ENCODE measurements at regions not wholly inside any gene's neighbourhood (a gene's known extent, or its start where the extent isn't known, plus 50 kb on each side); places are given as distances from the start of the nearest gene placed in this dataset.

GRCh38 chr1:185564816-185565215 is 169.4 kb upstream of the HMCN1 start:
- CTCF ChIA-PET: interaction anchor here (1.1 to 4.2 kb wide), 5 partner anchors 31 to 247 kb away, joined by 3 to 18 read pairs (median 4); partner anchors contain the start of gene IVNS1ABP
- Mint-ChIP-seq H3K4me3 (ENCODE audit: low read depth, unreplicated experiment) (no peak overlapping the region), H3K36me3 (ENCODE audit: insufficient read depth, unreplicated experiment) (peaks cover 5% of the 10 kb centered on the region), H3K9me3 (ENCODE audit: low read depth, unreplicated experiment) (no peaks in the 10 kb centered on the region), H3K27me3 (ENCODE audit: unreplicated experiment) (no peaks in the 10 kb centered on the region), H3K4me1 (ENCODE audit: low read depth, unreplicated experiment) (peaks cover 80% of the 10 kb centered on the region), H3K27ac (ENCODE audit: unreplicated experiment) (no peak overlapping the region)
- no TSS peak for BruUV-seq (replicated peaks)
- no peak for DNase-seq
- no peak for TF ChIP-seq CTCF (IDR thresholded peaks at IDR 0.05; ENCODE audit: unreplicated experiment)
- intact Hi-C loops (cut with micrococcal nuclease; ENCODE audit: unreplicated experiment): loop anchor here (2.0 to 5.0 kb wide), 3 partner anchors 32 to 248 kb away; partner anchors contain the start of gene IVNS1ABP

GRCh38 chr1:185562461-185563359 is 171.5 kb upstream of the HMCN1 start:
- Mint-ChIP-seq H3K9me3 (ENCODE audit: low read depth, unreplicated experiment) (no peaks in the 10 kb centered on the region), H3K36me3 (ENCODE audit: insufficient read depth, unreplicated experiment) (peaks cover 5% of the 10 kb centered on the region), H3K4me3 (ENCODE audit: low read depth, unreplicated experiment) (no peak overlapping the region), H3K27me3 (ENCODE audit: unreplicated experiment) (no peaks in the 10 kb centered on the region), H3K27ac (ENCODE audit: unreplicated experiment) (peak overlapping the region; percentile 41), H3K4me1 (ENCODE audit: low read depth, unreplicated experiment) (peaks cover 76% of the 10 kb centered on the region)
- intact Hi-C loops (cut with micrococcal nuclease; ENCODE audit: unreplicated experiment): loop anchor here (5.0 kb wide), 1 partner anchor 35 kb away; no protein-coding TSS in a partner anchor
- DNase-seq: no peak
- CTCF ChIA-PET: no interaction called here
- TF ChIP-seq CTCF (IDR thresholded peaks at IDR 0.05; ENCODE audit: unreplicated experiment): no peak
- BruUV-seq (replicated peaks): no TSS peak

GRCh38 chr1:185561629-185562028 is 172.6 kb upstream of the HMCN1 start:
- TF ChIP-seq CTCF (IDR thresholded peaks at IDR 0.05; ENCODE audit: unreplicated experiment): no peak
- H3K36me3 Mint-ChIP-seq (ENCODE audit: insufficient read depth, unreplicated experiment): peaks cover 5% of the 10 kb centered on the region
- DNase-seq: no peak

GRCh38 chr1:185560760-185561159 is 173.4 kb upstream of the HMCN1 start:
- intact Hi-C loops (cut with micrococcal nuclease; ENCODE audit: unreplicated experiment): loop anchor here (5.0 kb wide), 1 partner anchor 37 kb away; no protein-coding TSS in a partner anchor
- no peak for TF ChIP-seq CTCF (IDR thresholded peaks at IDR 0.05; ENCODE audit: unreplicated experiment)
- Mint-ChIP-seq H3K4me1 (ENCODE audit: low read depth, unreplicated experiment) (peaks cover 56% of the 10 kb centered on the region), H3K27me3 (ENCODE audit: unreplicated experiment) (no peaks in the 10 kb centered on the region), H3K4me3 (ENCODE audit: low read depth, unreplicated experiment) (no peak overlapping the region), H3K27ac (ENCODE audit: unreplicated experiment) (no peak overlapping the region), H3K36me3 (ENCODE audit: insufficient read depth, unreplicated experiment) (no peaks in the 10 kb centered on the region), H3K9me3 (ENCODE audit: low read depth, unreplicated experiment) (no peaks in the 10 kb centered on the region)
- no peak for DNase-seq
- CTCF ChIA-PET: interaction anchor here (0.7 to 1.7 kb wide), 2 partner anchors 35 to 120 kb away, joined by 3 to 7 read pairs; no protein-coding TSS in a partner anchor
- no TSS peak for BruUV-seq (replicated peaks)

More at GRCh38 chr1:185561629-185562028, 172.6 kb upstream of the HMCN1 start:
- CTCF ChIA-PET: no interaction called here
- Mint-ChIP-seq H3K27me3 (ENCODE audit: unreplicated experiment) (no peaks in the 10 kb centered on the region), H3K27ac (ENCODE audit: unreplicated experiment) (no peak overlapping the region), H3K4me3 (ENCODE audit: low read depth, unreplicated experiment) (no peak overlapping the region), H3K4me1 (ENCODE audit: low read depth, unreplicated experiment) (peaks cover 65% of the 10 kb centered on the region), H3K9me3 (ENCODE audit: low read depth, unreplicated experiment) (no peaks in the 10 kb centered on the region)
- BruUV-seq (replicated peaks): no TSS peak
- intact Hi-C loops (cut with micrococcal nuclease; ENCODE audit: unreplicated experiment): loop anchor here (5.0 kb wide), 1 partner anchor 36 kb away; no protein-coding TSS in a partner anchor
